GM23338 (cell line): ENCODE measurements at regions not wholly inside any gene's neighbourhood (a gene's known extent, or its start where the extent isn't known, plus 50 kb on each side); places are given as distances from the start of the nearest gene placed in this dataset.

ENCODE experiments used
- ATAC-seq: fragments of 200-7000 bp; cut with Tn5 transposase; 3 replicates; pipeline ENCODE4 v1.9.1; 2020
- DNase-seq: peaks from one replicate; pipeline ENCODE4 v3.0.0-alpha.2; 2015; ENCODE audit warnings: low spot score
- H2AFZ ChIP-seq: fragments of 200-600 bp; sonication (generic); 2 replicates; pipeline ENCODE4 v1.8.0; 2016; ENCODE audit warnings: antibody characterized with exemption, mild to moderate bottlenecking, moderate library complexity
- H3F3A ChIP-seq: fragments of 200-600 bp; sonication (generic); replicated peaks from 2 replicates; pipeline ENCODE4 v1.8.0; 2017; ENCODE audit warnings: antibody characterized with exemption, mixed run types, low read depth
- H3K27ac ChIP-seq: fragments of 200-600 bp; sonication (generic); 2 replicates; pipeline ENCODE4 v1.6.1; 2016; ENCODE audit warnings: low read depth
- H3K27me3 ChIP-seq: fragments of 200-600 bp; sonication (generic); 2 replicates; pipeline ENCODE4 v1.8.0; 2016; ENCODE audit warnings: mild to moderate bottlenecking, mixed run types, moderate library complexity; ENCODE audit not compliant: insufficient read depth
- H3K36me3 ChIP-seq: fragments of 200-600 bp; sonication (generic); 2 replicates; pipeline ENCODE4 v1.8.0; 2016; ENCODE audit warnings: mild to moderate bottlenecking; ENCODE audit not compliant: insufficient read depth
- H3K4me1 ChIP-seq: fragments of 200-600 bp; sonication (generic); 2 replicates; pipeline ENCODE4 v1.8.0; 2016; ENCODE audit warnings: mild to moderate bottlenecking, moderate library complexity; ENCODE audit not compliant: insufficient read depth
- H3K4me2 ChIP-seq: fragments of 200-600 bp; sonication (generic); 2 replicates; pipeline ENCODE4 v1.7.1; 2017; ENCODE audit warnings: mixed run types
- H3K4me3 ChIP-seq: fragments of 200-600 bp; sonication (generic); 2 replicates; pipeline ENCODE4 v1.6.1; 2016; ENCODE audit warnings: mixed run types
- H3K79me2 ChIP-seq: fragments of 200-600 bp; sonication (generic); replicated peaks from 2 replicates; pipeline ENCODE4 v1.8.0; 2017; ENCODE audit warnings: mild to moderate bottlenecking; ENCODE audit not compliant: insufficient read depth
- H3K9me2 ChIP-seq: fragments of 200-600 bp; sonication (generic); 2 replicates; pipeline ENCODE4 v1.8.0; 2017; ENCODE audit not compliant: insufficient read depth
- H4K20me1 ChIP-seq: fragments of 200-600 bp; sonication (generic); replicated peaks from 2 replicates; pipeline ENCODE4 v1.8.0; 2017; ENCODE audit warnings: mild to moderate bottlenecking; ENCODE audit not compliant: insufficient read depth
- H3K27ac Mint-ChIP-seq: 2 replicates; pipeline ENCODE4 v1.8.0; 2020; ENCODE audit warnings: inconsistent platforms, mild to moderate bottlenecking, moderate library complexity, mixed read lengths
- H3K27me3 Mint-ChIP-seq: 3 replicates; pipeline ENCODE4 v1.8.0; 2022; ENCODE audit warnings: low read depth, mild to moderate bottlenecking, moderate library complexity, mixed read lengths, inconsistent platforms; ENCODE audit not compliant: insufficient read depth, poor library complexity
- H3K36me3 Mint-ChIP-seq: 3 replicates; pipeline ENCODE4 v1.8.0; 2021; ENCODE audit warnings: low read depth, mild to moderate bottlenecking, inconsistent platforms, moderate library complexity, mixed read lengths
- H3K4me1 Mint-ChIP-seq: 3 replicates; pipeline ENCODE4 v1.8.0; 2020; ENCODE audit warnings: mild to moderate bottlenecking, inconsistent platforms, mixed read lengths
- H3K4me3 Mint-ChIP-seq: 3 replicates; pipeline ENCODE4 v1.8.0; 2021; ENCODE audit warnings: moderate library complexity, mild to moderate bottlenecking, inconsistent platforms, mixed read lengths
- H3K9me3 Mint-ChIP-seq: 3 replicates; pipeline ENCODE4 v1.8.0; 2020; ENCODE audit warnings: moderate library complexity, mild to moderate bottlenecking, inconsistent platforms, mixed read lengths
- EZH2 ChIP-seq: fragments of 200-600 bp; sonication (generic); IDR thresholded peaks from one replicate; pipeline ENCODE4 v1.8.0; 2017; ENCODE audit warnings: antibody characterized with exemption, mild to moderate bottlenecking, low read depth; ENCODE audit not compliant: unreplicated experiment
- NANOG ChIP-seq: IDR thresholded peaks from 2 replicates; pipeline ENCODE4 v1.6.1; 2016; ENCODE audit warnings: antibody characterized with exemption, borderline replicate concordance
- POLR2AphosphoS5 ChIP-seq: IDR thresholded peaks from 2 replicates; pipeline ENCODE4 v1.6.1; 2016; ENCODE audit warnings: antibody characterized with exemption, low read depth
- STAT1 ChIP-seq: IDR thresholded peaks from one replicate; pipeline ENCODE4 v1.6.1; 2016; ENCODE audit warnings: antibody characterized with exemption; ENCODE audit not compliant: unreplicated experiment
- TF ChIP-seq, protein P1 (sequence below): IDR thresholded peaks from one replicate; pipeline ENCODE4 v1.6.1; 2018; ENCODE audit warnings: antibody characterized with exemption; ENCODE audit not compliant: unreplicated experiment
- TF ChIP-seq, protein P2 (sequence below), 2 experiments: fragments of 200-600 bp in 1 of 2; sonication (generic) in 1 of 2; conservative IDR thresholded peaks; 2 replicates each; pipeline versions ENCODE4 v1.5.1 to v1.6.1; 2016 to 2017; ENCODE audit warnings: antibody characterized with exemption in 2 of 2, low read depth in 2 of 2, mild to moderate bottlenecking in 2 of 2, moderate library complexity in 1 of 2

DNA sequence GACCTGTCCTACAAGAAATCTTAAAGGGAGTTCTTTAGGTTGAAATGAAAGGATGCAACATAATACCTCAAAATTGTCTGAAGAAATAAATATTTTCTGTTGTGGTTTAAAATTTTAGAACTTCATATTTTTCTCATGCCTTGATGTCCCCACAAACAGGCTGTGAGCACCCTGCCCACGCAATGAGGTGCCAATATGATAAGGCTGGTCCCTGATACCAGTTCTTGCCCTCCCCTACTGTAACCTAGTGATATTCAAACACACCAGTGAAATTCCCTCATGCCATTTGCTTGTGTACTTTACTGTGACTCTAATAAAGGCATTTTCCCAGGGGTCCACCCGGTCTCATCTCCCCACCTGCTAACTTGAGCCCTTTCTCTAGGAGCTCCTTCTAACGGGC is 67.3 kb upstream of the SIRPG start:
- Histone ChIP-seq H3K27ac (no peak overlapping the region), H3K4me3 (no peak overlapping the region), H3K27me3 (peaks cover 55% of the 10 kb centered on the region), H3K4me2 (no peak overlapping the region), H2AFZ (no peak overlapping the region), H3K79me2 (no peaks in the 10 kb centered on the region), H3K36me3 (no peaks in the 10 kb centered on the region), H3K4me1 (peaks cover 28% of the 10 kb centered on the region), H3F3A (no peaks in the 10 kb centered on the region), H3K9me2 (no peaks in the 10 kb centered on the region), H4K20me1 (no peaks in the 10 kb centered on the region)
- Mint-ChIP-seq H3K36me3 (no peaks in the 10 kb centered on the region), H3K4me1 (peaks cover 24% of the 10 kb centered on the region), H3K4me3 (no peak overlapping the region), H3K27me3 (peaks cover 20% of the 10 kb centered on the region), H3K9me3 (0 out of 3 replicates have a peak, but pooled peaks cover 6% of the 10 kb centered on the region), H3K27ac (no peak overlapping the region)
- no peak for ATAC-seq
- DNase-seq: no peak
- TF ChIP-seq NANOG (no peak), STAT1 (no peak), POLR2AphosphoS5 (no peak)
- TF ChIP-seq, protein P1, sequence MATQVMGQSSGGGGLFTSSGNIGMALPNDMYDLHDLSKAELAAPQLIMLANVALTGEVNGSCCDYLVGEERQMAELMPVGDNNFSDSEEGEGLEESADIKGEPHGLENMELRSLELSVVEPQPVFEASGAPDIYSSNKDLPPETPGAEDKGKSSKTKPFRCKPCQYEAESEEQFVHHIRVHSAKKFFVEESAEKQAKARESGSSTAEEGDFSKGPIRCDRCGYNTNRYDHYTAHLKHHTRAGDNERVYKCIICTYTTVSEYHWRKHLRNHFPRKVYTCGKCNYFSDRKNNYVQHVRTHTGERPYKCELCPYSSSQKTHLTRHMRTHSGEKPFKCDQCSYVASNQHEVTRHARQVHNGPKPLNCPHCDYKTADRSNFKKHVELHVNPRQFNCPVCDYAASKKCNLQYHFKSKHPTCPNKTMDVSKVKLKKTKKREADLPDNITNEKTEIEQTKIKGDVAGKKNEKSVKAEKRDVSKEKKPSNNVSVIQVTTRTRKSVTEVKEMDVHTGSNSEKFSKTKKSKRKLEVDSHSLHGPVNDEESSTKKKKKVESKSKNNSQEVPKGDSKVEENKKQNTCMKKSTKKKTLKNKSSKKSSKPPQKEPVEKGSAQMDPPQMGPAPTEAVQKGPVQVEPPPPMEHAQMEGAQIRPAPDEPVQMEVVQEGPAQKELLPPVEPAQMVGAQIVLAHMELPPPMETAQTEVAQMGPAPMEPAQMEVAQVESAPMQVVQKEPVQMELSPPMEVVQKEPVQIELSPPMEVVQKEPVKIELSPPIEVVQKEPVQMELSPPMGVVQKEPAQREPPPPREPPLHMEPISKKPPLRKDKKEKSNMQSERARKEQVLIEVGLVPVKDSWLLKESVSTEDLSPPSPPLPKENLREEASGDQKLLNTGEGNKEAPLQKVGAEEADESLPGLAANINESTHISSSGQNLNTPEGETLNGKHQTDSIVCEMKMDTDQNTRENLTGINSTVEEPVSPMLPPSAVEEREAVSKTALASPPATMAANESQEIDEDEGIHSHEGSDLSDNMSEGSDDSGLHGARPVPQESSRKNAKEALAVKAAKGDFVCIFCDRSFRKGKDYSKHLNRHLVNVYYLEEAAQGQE: no peak
- TF ChIP-seq, protein P2, sequence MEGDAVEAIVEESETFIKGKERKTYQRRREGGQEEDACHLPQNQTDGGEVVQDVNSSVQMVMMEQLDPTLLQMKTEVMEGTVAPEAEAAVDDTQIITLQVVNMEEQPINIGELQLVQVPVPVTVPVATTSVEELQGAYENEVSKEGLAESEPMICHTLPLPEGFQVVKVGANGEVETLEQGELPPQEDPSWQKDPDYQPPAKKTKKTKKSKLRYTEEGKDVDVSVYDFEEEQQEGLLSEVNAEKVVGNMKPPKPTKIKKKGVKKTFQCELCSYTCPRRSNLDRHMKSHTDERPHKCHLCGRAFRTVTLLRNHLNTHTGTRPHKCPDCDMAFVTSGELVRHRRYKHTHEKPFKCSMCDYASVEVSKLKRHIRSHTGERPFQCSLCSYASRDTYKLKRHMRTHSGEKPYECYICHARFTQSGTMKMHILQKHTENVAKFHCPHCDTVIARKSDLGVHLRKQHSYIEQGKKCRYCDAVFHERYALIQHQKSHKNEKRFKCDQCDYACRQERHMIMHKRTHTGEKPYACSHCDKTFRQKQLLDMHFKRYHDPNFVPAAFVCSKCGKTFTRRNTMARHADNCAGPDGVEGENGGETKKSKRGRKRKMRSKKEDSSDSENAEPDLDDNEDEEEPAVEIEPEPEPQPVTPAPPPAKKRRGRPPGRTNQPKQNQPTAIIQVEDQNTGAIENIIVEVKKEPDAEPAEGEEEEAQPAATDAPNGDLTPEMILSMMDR (conservative IDR thresholded peaks at IDR 0.05; ENCODE audit: low read depth in 2 of 2): no peak

DNA sequence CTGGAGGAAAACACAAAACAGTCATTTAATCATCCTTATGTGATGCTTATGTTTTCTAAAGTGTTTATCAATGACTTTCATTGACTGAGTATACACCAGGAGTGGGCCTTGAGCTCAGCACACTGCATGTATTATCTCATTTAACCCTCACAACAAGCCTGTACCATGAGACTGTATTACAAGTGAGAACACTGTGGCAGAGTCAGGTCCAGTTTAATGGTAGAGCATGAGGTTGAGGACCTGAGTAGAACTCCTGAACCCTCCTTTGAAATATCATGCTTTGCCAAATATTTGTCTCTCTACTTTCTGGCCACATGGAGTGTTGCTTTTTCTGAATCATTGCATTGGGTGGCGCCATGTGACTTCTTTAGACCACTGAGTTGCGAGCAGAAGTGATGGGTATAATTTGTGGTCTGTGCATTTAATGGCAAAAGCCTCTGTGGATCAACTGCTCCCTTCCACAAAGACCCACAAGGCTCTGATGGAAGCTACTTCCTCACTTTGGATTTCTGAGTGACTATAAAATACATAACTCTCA is 65.0 kb upstream of the SIRPG start:
- Mint-ChIP-seq H3K9me3 (0 out of 3 replicates have a peak, but pooled peaks cover 6% of the 10 kb centered on the region), H3K4me3 (no peak overlapping the region; the same call in 2 of the 3 replicates), H3K27ac (no peak overlapping the region), H3K4me1 (peaks cover 24% of the 10 kb centered on the region), H3K36me3 (no peaks in the 10 kb centered on the region), H3K27me3 (peaks cover 21% of the 10 kb centered on the region)
- Histone ChIP-seq H3K4me2 (peak overlapping the region; percentile 2; the same call in 1 of the 2 replicates), H3K36me3 (no peaks in the 10 kb centered on the region), H3K9me2 (no peaks in the 10 kb centered on the region), H3K27me3 (peaks cover 72% of the 10 kb centered on the region), H3K4me1 (peaks cover 24% of the 10 kb centered on the region), H3F3A (no peaks in the 10 kb centered on the region), H2AFZ (no peak overlapping the region), H3K79me2 (no peaks in the 10 kb centered on the region), H3K27ac (no peak overlapping the region), H3K4me3 (no peak overlapping the region), H4K20me1 (no peaks in the 10 kb centered on the region)
- TF ChIP-seq, protein P2 (conservative IDR thresholded peaks at IDR 0.05; ENCODE audit: low read depth in 2 of 2): peak; percentile 32 to 53; a peak in 3 of 4 replicates
- TF ChIP-seq EZH2: no peak
- ATAC-seq (no peak), DNase-seq (peak; percentile 17)
